GM12878 (cell line): ENCODE measurements at regions not wholly inside any gene's neighbourhood (a gene's known extent, or its start where the extent isn't known, plus 50 kb on each side); places are given as distances from the start of the nearest gene placed in this dataset.

ENCODE experiments used
- ATAC-seq: fragments of 200-7000 bp; cut with Tn5 transposase; 3 replicates; pipeline ENCODE4 v1.9.1; 2020; ENCODE audit warnings: mild to moderate bottlenecking, moderate library complexity
- BruUV-seq: library from RNA; stranded (reverse); fragments of 400-500 nt; replicated peaks from 2 replicates; lab custom pipeline; 2021; lab: Mats Ljungman, UMichigan
- CTCF ChIA-PET: fragments of 300-600 bp; sonication (Branson Sonifier 250); formaldehyde crosslinking; extraction: SDS; loops from one replicate; lab custom pipeline; 2021; ENCODE audit warnings: inconsistent platforms; lab: Yijun Ruan, JAX
- POLR2A ChIA-PET: fragments of 350-600 bp; formaldehyde crosslinking; extraction: SDS; loops from one replicate; lab custom pipeline; 2021; ENCODE audit warnings: inconsistent platforms; lab: Charles Lee
- RAD21 ChIA-PET: fragments of 300-600 bp; sonication (Branson Sonifier 250); formaldehyde crosslinking; loops from one replicate; lab custom pipeline; 2023; ENCODE audit warnings: antibody characterized with exemption; ENCODE audit not compliant: unreplicated experiment; lab: Charles Lee
- SMC1A ChIA-PET: fragments of 300-600 bp; sonication (Branson Sonifier 250); formaldehyde crosslinking; loops from one replicate; lab custom pipeline; 2023; ENCODE audit not compliant: unreplicated experiment, uncharacterized antibody; lab: Charles Lee
- DNase-seq: peaks from one replicate; pipeline ENCODE4 v3.0.0-alpha.2; 2011; ENCODE audit warnings: low read depth, low spot score
- FAIRE-seq: peaks from 3 replicates; lab custom pipeline; 2011; peaks lifted over from hg19 to GRCh38; lab: Jason Lieb, UNC
- H2AFZ ChIP-seq: 2 replicates; pipeline ENCODE4 v1.6.0; 2011; ENCODE audit warnings: low read depth, low read length, control low read depth; ENCODE audit not compliant: control insufficient read depth
- H3K27ac ChIP-seq: 2 replicates; pipeline ENCODE4 v1.5.1; 2011; ENCODE audit warnings: control low read depth; ENCODE audit not compliant: control insufficient read depth, insufficient read depth
- H3K27me3 ChIP-seq, 2 experiments: replicated peaks in 1 of 2; 2 replicates each; pipeline versions ENCODE4 v1.6.0 to v1.6.1; 2011; ENCODE audit warnings: low read length in 1 of 2; ENCODE audit not compliant: control insufficient read depth in 2 of 2, insufficient read depth in 2 of 2
- H3K36me3 ChIP-seq, 2 experiments: 2 replicates each; pipeline ENCODE4 v1.5.1; 2011; ENCODE audit warnings: low read length in 1 of 2; ENCODE audit not compliant: control insufficient read depth in 2 of 2, insufficient read depth in 2 of 2
- H3K4me1 ChIP-seq: 2 replicates; pipeline ENCODE4 v1.6.1; 2011; ENCODE audit warnings: mild to moderate bottlenecking, low read length, moderate library complexity, mixed read lengths; ENCODE audit not compliant: control insufficient read depth, insufficient read depth
- H3K4me2 ChIP-seq: 2 replicates; pipeline ENCODE4 v1.6.0; 2011; ENCODE audit warnings: control low read depth; ENCODE audit not compliant: control insufficient read depth, insufficient read depth
- H3K4me3 ChIP-seq: fragments of 200-600 bp; sonication (generic); 2 replicates; pipeline ENCODE4 v1.5.1; 2016
- H3K79me2 ChIP-seq: 2 replicates; pipeline ENCODE4 v1.6.0; 2011; ENCODE audit warnings: low read length; ENCODE audit not compliant: control insufficient read depth, insufficient read depth
- H3K9ac ChIP-seq: 2 replicates; pipeline ENCODE4 v1.8.0; 2011; ENCODE audit warnings: low read length, control low read depth, mixed read lengths; ENCODE audit not compliant: control insufficient read depth, insufficient read depth
- H3K9me3 ChIP-seq: replicated peaks from 3 replicates; pipeline ENCODE4 v1.5.1; 2011; ENCODE audit warnings: mild to moderate bottlenecking, low read length; ENCODE audit not compliant: control insufficient read depth, insufficient read depth
- H4K20me1 ChIP-seq: 2 replicates; pipeline ENCODE4 v1.6.0; 2011; ENCODE audit not compliant: control insufficient read depth, insufficient read depth
- CHD1 ChIP-seq: IDR thresholded peaks from 2 replicates; pipeline ENCODE4 v1.6.1; 2012; ENCODE audit warnings: low read depth, low read length, improper control_type of control experiment
- KLF5 ChIP-seq: fragments of 450-650 bp; IDR thresholded peaks from 2 replicates; pipeline ENCODE4 v1.6.1; 2014; ENCODE audit warnings: mild to moderate bottlenecking; ENCODE audit not compliant: partially characterized antibody
- STAT3 ChIP-seq: IDR thresholded peaks from 2 replicates; pipeline ENCODE4 v1.6.1; 2011; ENCODE audit warnings: low read depth, low read length, improper control_type of control experiment
- TCF7 ChIP-seq: IDR thresholded peaks from 2 replicates; pipeline ENCODE4 v1.6.1; 2014; ENCODE audit warnings: antibody characterized with exemption, borderline replicate concordance
- WGBS: methylation state at CpG from one replicate; pipeline ENCODE4 v1.1.6; 2016; ENCODE audit warnings: low lambda C conversion rate; ENCODE audit not compliant: insufficient replicate concordance, insufficient coverage; ENCODE audit errors: missing lambda C conversion rate; 5-methylcytosine and 5-hydroxymethylcytosine counted together
- in situ Hi-C: fragments of 300-500 bp; cut with MboI; formaldehyde crosslinking; loops from 9 replicates; pipeline ENCODE4 v1.14.3; 2018; ENCODE audit warnings: mixed read lengths
- intact Hi-C: fragments of 100-400 bp; cut with micrococcal nuclease; formaldehyde crosslinking; loops from one replicate; pipeline ENCODE4 v1.14.2; 2022; ENCODE audit not compliant: unreplicated experiment
- TF ChIP-seq, protein P1 (sequence below): fragments of 450-650 bp; IDR thresholded peaks from 2 replicates; pipeline ENCODE4 v1.6.1; 2017; ENCODE audit warnings: mild to moderate bottlenecking, moderate library complexity

DNA sequence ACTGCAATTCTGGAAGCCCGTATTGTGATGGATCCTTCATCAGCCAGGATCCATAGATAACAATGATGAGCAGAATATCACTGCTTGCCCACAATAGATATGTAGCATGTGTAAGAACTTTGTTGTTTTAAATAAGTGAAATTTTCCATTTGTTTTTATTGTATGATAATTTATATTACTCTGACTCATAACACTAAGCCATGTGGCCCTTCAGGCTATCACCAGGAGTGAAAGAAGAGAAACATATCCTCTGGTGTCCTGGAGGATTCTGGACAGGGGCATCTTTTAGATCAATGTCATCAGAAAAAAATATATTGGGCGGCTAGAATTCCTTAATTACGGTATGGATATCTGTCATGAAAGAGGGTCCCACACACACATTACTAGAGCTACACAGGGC is 167.5 kb downstream of the SLC6A15 start:
- Histone ChIP-seq H3K27ac (no peak overlapping the region), H2AFZ (no peak overlapping the region), H3K9ac (no peak overlapping the region), H3K4me3 (no peak overlapping the region), H3K36me3 (no peaks in the 10 kb centered on the region), H3K9me3 (no peaks in the 10 kb centered on the region), H3K79me2 (no peaks in the 10 kb centered on the region), H3K27me3 (no peaks in the 10 kb centered on the region), H4K20me1 (no peaks in the 10 kb centered on the region), H3K4me1 (no peaks in the 10 kb centered on the region), H3K4me2 (no peak overlapping the region)
- no TSS peak for BruUV-seq
- DNase-seq, result no peak
- intact Hi-C loops, result no loop called here
- FAIRE-seq, result no peak
- ChIA-PET CTCF (no interaction called here), RAD21 (no interaction called here), SMC1A (no interaction called here), POLR2A (no interaction called here)
- WGBS, result 64% methylated on average over 3 of the region's 3 CpGs
- in situ Hi-C loops, result no loop called here
- TF ChIP-seq STAT3 (no peak), TCF7 (no peak), CHD1 (no peak), KLF5 (no peak)
- TF ChIP-seq, protein P1, sequence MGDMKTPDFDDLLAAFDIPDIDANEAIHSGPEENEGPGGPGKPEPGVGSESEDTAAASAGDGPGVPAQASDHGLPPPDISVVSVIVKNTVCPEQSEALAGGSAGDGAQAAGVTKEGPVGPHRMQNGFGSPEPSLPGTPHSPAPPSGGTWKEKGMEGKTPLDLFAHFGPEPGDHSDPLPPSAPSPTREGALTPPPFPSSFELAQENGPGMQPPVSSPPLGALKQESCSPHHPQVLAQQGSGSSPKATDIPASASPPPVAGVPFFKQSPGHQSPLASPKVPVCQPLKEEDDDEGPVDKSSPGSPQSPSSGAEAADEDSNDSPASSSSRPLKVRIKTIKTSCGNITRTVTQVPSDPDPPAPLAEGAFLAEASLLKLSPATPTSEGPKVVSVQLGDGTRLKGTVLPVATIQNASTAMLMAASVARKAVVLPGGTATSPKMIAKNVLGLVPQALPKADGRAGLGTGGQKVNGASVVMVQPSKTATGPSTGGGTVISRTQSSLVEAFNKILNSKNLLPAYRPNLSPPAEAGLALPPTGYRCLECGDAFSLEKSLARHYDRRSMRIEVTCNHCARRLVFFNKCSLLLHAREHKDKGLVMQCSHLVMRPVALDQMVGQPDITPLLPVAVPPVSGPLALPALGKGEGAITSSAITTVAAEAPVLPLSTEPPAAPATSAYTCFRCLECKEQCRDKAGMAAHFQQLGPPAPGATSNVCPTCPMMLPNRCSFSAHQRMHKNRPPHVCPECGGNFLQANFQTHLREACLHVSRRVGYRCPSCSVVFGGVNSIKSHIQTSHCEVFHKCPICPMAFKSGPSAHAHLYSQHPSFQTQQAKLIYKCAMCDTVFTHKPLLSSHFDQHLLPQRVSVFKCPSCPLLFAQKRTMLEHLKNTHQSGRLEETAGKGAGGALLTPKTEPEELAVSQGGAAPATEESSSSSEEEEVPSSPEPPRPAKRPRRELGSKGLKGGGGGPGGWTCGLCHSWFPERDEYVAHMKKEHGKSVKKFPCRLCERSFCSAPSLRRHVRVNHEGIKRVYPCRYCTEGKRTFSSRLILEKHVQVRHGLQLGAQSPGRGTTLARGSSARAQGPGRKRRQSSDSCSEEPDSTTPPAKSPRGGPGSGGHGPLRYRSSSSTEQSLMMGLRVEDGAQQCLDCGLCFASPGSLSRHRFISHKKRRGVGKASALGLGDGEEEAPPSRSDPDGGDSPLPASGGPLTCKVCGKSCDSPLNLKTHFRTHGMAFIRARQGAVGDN, result no peak
- ATAC-seq, result no peak
